Vagina (tissue), 2 donors: ENCODE measurements at regions not wholly inside any gene's neighbourhood (a gene's known extent, or its start where the extent isn't known, plus 50 kb on each side); places are given as distances from the start of the nearest gene placed in this dataset.

Experiments used
- POLR2A ChIP-seq, 2 donors: fragments of 450-650 bp; IDR thresholded peaks; one replicate each; pipeline ENCODE4 v1.6.1; 2017; ENCODE audit warnings: antibody characterized with exemption in 2 of 2, mild to moderate bottlenecking in 2 of 2, moderate library complexity in 2 of 2
- POLR2AphosphoS5 ChIP-seq, 2 donors: sonication (generic); formaldehyde crosslinking; IDR thresholded peaks; one replicate each; pipeline ENCODE4 v1.9.0; 2017; ENCODE audit warnings: antibody characterized with exemption in 2 of 2, mild to moderate bottlenecking in 2 of 2, low read depth in 1 of 2; ENCODE audit not compliant: insufficient read depth in 1 of 2
- TF ChIP-seq, protein P1 (sequence below), 3 experiments: fragments of 450-650 bp in 2 of 3; fragments of 200-600 bp in 1 of 3; sonication (generic) in 1 of 3; IDR thresholded peaks; one replicate each; pipeline ENCODE4 v1.5.1; 2017 to 2019; ENCODE audit warnings: antibody characterized with exemption in 3 of 3, mild to moderate bottlenecking in 2 of 3, moderate library complexity in 2 of 3

DNA sequence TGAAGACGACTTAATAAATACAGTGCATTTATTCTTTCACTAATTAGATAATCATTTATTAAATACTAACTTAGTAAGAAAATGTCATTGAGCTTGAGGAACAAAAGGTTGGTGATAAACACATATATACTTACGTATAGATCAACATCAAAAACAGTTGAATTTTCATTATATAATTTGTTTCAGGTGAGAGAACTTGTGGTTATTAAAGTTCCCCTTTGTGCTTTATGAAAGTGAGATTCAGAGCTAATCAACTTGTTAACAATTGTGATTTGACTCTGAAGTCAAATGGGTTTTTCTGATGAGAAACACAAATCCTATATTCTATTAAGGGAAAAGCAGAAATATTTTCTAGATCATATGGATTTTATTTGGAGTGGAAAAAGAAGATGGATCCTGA, 524.0 kb downstream of the SOX11 start:
- TF ChIP-seq POLR2A (IDR thresholded peaks at IDR 0.05): no peak
- TF ChIP-seq, protein P1, sequence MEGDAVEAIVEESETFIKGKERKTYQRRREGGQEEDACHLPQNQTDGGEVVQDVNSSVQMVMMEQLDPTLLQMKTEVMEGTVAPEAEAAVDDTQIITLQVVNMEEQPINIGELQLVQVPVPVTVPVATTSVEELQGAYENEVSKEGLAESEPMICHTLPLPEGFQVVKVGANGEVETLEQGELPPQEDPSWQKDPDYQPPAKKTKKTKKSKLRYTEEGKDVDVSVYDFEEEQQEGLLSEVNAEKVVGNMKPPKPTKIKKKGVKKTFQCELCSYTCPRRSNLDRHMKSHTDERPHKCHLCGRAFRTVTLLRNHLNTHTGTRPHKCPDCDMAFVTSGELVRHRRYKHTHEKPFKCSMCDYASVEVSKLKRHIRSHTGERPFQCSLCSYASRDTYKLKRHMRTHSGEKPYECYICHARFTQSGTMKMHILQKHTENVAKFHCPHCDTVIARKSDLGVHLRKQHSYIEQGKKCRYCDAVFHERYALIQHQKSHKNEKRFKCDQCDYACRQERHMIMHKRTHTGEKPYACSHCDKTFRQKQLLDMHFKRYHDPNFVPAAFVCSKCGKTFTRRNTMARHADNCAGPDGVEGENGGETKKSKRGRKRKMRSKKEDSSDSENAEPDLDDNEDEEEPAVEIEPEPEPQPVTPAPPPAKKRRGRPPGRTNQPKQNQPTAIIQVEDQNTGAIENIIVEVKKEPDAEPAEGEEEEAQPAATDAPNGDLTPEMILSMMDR (IDR thresholded peaks at IDR 0.05): no peak
- no peak for TF ChIP-seq POLR2AphosphoS5 (IDR thresholded peaks at IDR 0.05; ENCODE audit: insufficient read depth in 1 of 2, low read depth in 1 of 2)
